Muscle of back (tissue), 3 donors: ENCODE measurements at regions not wholly inside any gene's neighbourhood (a gene's known extent, or its start where the extent isn't known, plus 50 kb on each side); places are given as distances from the start of the nearest gene placed in this dataset.

Experiments used
- DNase-seq, 3 donors: peaks; one replicate each; pipeline versions ENCODE4 v3.0.0 to v3.0.0-alpha.2; 2013

GRCh38 chr11:56932572-56933220, 56.0 kb upstream of the OR5AK2 start:
- peak in 1 of 3 donors; percentile 11 for DNase-seq

GRCh38 chr11:56923116-56923515, 65.6 kb upstream of the OR5AK2 start:
- DNase-seq: no peak

GRCh38 chr11:56922421-56922820, 66.3 kb upstream of the OR5AK2 start:
- no peak for DNase-seq

- no peak for DNase-seq
Observed at GRCh38 chr11:56917708-56918400, 70.9 kb upstream of the OR5AK2 start.

GRCh38 chr11:56916587-56916986, 72.1 kb upstream of the OR5AK2 start:
- DNase-seq: no peak

- DNase-seq: no peak
Observed at GRCh38 chr11:56916162-56916561, 72.6 kb upstream of the OR5AK2 start.

- DNase-seq: no peak
Observed at GRCh38 chr11:56911312-56911711, 77.4 kb upstream of the OR5AK2 start.

- DNase-seq: no peak
Observed at GRCh38 chr11:56910785-56911184, 77.9 kb upstream of the OR5AK2 start.

- DNase-seq: no peak
Observed at GRCh38 chr11:56910046-56910773, 78.5 kb upstream of the OR5AK2 start.

- no peak for DNase-seq
Observed at GRCh38 chr11:56909563-56909962, 79.2 kb upstream of the OR5AK2 start.

GRCh38 chr11:56909080-56909479, 79.6 kb upstream of the OR5AK2 start:
- no peak for DNase-seq

GRCh38 chr11:56906683-56907148, 82.0 kb upstream of the OR5AK2 start:
- DNase-seq: no peak

GRCh38 chr11:56905936-56906335, 82.8 kb upstream of the OR5AK2 start:
- no peak for DNase-seq

- DNase-seq: no peak
Observed at GRCh38 chr11:56905442-56905841, 83.3 kb upstream of the OR5AK2 start.

- no peak for DNase-seq
Observed at GRCh38 chr11:56898856-56899255, 89.9 kb upstream of the OR5AK2 start.

GRCh38 chr11:56890584-56891305, 98.0 kb upstream of the OR5AK2 start:
- DNase-seq: no peak

GRCh38 chr11:56889986-56890385, 98.7 kb upstream of the OR5AK2 start:
- DNase-seq: no peak

GRCh38 chr11:56887940-56888339, 100.8 kb upstream of the OR5AK2 start:
- DNase-seq: no peak

GRCh38 chr11:56886455-56886854, 102.3 kb upstream of the OR5AK2 start:
- no peak for DNase-seq

GRCh38 chr11:56885854-56886253, 102.9 kb upstream of the OR5AK2 start:
- no peak for DNase-seq

GRCh38 chr11:56885177-56885576, 103.5 kb upstream of the OR5AK2 start:
- peak in 1 of 3 donors; percentile 9 for DNase-seq

GRCh38 chr11:56883371-56883987, 105.2 kb upstream of the OR5AK2 start:
- no peak for DNase-seq
